HCT116 (cell line): ENCODE measurements at regions not wholly inside any gene's neighbourhood (a gene's known extent, or its start where the extent isn't known, plus 50 kb on each side); places are given as distances from the start of the nearest gene placed in this dataset.

Experiments
- ATAC-seq: fragments of 200-7000 bp; cut with Tn5 transposase; 2 replicates; pipeline ENCODE4 v1.9.1; 2020; ENCODE audit warnings: mild to moderate bottlenecking, moderate library complexity
- BruUV-seq: library from RNA; stranded (reverse); fragments of 400-500 nt; replicated peaks from 2 replicates; lab custom pipeline; 2021; lab: Mats Ljungman, UMichigan
- CTCF ChIA-PET: fragments of 300-600 bp; sonication (Branson Sonifier 250); formaldehyde crosslinking; loops from one replicate; lab custom pipeline; 2021; ENCODE audit warnings: antibody characterized with exemption; lab: Charles Lee
- POLR2A ChIA-PET: fragments of 300-600, 350-600 bp; sonication (Branson Sonifier 250); formaldehyde crosslinking; loops from one replicate; lab custom pipeline; 2021; ENCODE audit warnings: antibody characterized with exemption; lab: Charles Lee
- RAD21 ChIA-PET, 2 experiments: fragments of 300-600 bp; sonication (Branson Sonifier 250); formaldehyde crosslinking; loops; one replicate each; lab custom pipeline; 2023; ENCODE audit warnings: low total read pairs in 2 of 2; ENCODE audit not compliant: uncharacterized antibody in 2 of 2, unreplicated experiment in 2 of 2, low non-redundant PET in 1 of 2; lab: Charles Lee
- DNase-seq: peaks from one replicate; pipeline ENCODE4 v3.0.0-alpha.2; 2010; ENCODE audit warnings: low read depth, low spot score
- H2AFZ ChIP-seq: fragments of 200-600 bp; shearing (Covaris generic), sonication (generic); 2 replicates; pipeline ENCODE4 v1.6.1; 2017; ENCODE audit warnings: low read depth, mixed run types, mixed read lengths, antibody characterized with exemption, low read length; ENCODE audit not compliant: poor library complexity, severe bottlenecking
- H3K27ac ChIP-seq: 2 replicates; pipeline ENCODE4 v1.5.1; 2012; ENCODE audit warnings: low read depth, low read length
- H3K27me3 ChIP-seq: fragments of 200-600 bp; sonication (generic); 2 replicates; pipeline ENCODE4 v1.6.1; 2016; ENCODE audit warnings: mixed run types, low read length, mixed read lengths; ENCODE audit not compliant: insufficient read depth
- H3K36me3 ChIP-seq, 2 experiments: fragments of 200-500 bp in 1 of 2; fragments of 200-600 bp in 1 of 2; sonication (Bioruptor generic) in 1 of 2; sonication (generic) in 1 of 2; 2 replicates each; pipeline versions ENCODE4 v1.5.1 to v1.6.1; 2014 to 2016; ENCODE audit warnings: low read length in 2 of 2, inconsistent platforms in 1 of 2, mixed read lengths in 1 of 2, mixed run types in 1 of 2; ENCODE audit not compliant: insufficient read depth in 2 of 2, control insufficient read depth in 1 of 2
- H3K4me1 ChIP-seq, 2 experiments: fragments of 200-600 bp in 1 of 2; sonication (generic) in 1 of 2; 2 replicates each; pipeline versions ENCODE4 v1.5.1 to v1.6.1; 2012 to 2017; ENCODE audit warnings: low read length in 2 of 2, inconsistent platforms in 1 of 2, mild to moderate bottlenecking in 1 of 2, mixed read lengths in 1 of 2, mixed run types in 1 of 2, moderate library complexity in 1 of 2; ENCODE audit not compliant: insufficient read depth in 2 of 2, control insufficient read depth in 1 of 2
- H3K4me2 ChIP-seq: fragments of 200-600 bp; sonication (generic); 2 replicates; pipeline ENCODE4 v1.6.1; 2017; ENCODE audit warnings: mixed run types, low read length, mixed read lengths
- H3K4me3 ChIP-seq, 2 experiments: fragments of 200-600 bp in 1 of 2; sonication (generic) in 1 of 2; replicated peaks in 1 of 2; 2 replicates each; pipeline ENCODE4 v1.5.1; 2011 to 2016; ENCODE audit warnings: low read length in 2 of 2, control low read depth in 1 of 2, low read depth in 1 of 2, mild to moderate bottlenecking in 1 of 2, mixed read lengths in 1 of 2, mixed run types in 1 of 2
- H3K79me2 ChIP-seq: fragments of 200-600 bp; sonication (generic); 2 replicates; pipeline ENCODE4 v1.6.1; 2017; ENCODE audit warnings: mild to moderate bottlenecking, mixed run types, low read length, moderate library complexity, mixed read lengths; ENCODE audit not compliant: insufficient read depth
- H3K9ac ChIP-seq: fragments of 200-600 bp; sonication (generic); 2 replicates; pipeline ENCODE4 v1.6.1; 2016; ENCODE audit warnings: low read length, mixed read lengths
- H3K9me2 ChIP-seq: fragments of 200-600 bp; sonication (generic), shearing (Covaris generic); 2 replicates; pipeline ENCODE4 v1.6.1; 2017; ENCODE audit warnings: mixed run types, mild to moderate bottlenecking, moderate library complexity; ENCODE audit not compliant: insufficient read depth
- H3K9me3 ChIP-seq, 2 experiments: fragments of 200-500 bp in 1 of 2; fragments of 200-600 bp in 1 of 2; sonication (Bioruptor generic) in 1 of 2; sonication (generic) in 1 of 2; 2 replicates each; pipeline ENCODE4 v1.6.1; 2014 to 2017; ENCODE audit warnings: low read length in 2 of 2, mixed read lengths in 2 of 2, inconsistent platforms in 1 of 2, low read depth in 1 of 2, mild to moderate bottlenecking in 1 of 2, mixed run types in 1 of 2, moderate library complexity in 1 of 2; ENCODE audit not compliant: control insufficient read depth in 1 of 2, insufficient read depth in 1 of 2
- H4K20me1 ChIP-seq: fragments of 200-600 bp; sonication (generic), shearing (Covaris generic); 2 replicates; pipeline ENCODE4 v1.6.1; 2017; ENCODE audit warnings: mixed run types, mild to moderate bottlenecking, moderate library complexity; ENCODE audit not compliant: insufficient read depth
- ATF3 ChIP-seq: IDR thresholded peaks from 2 replicates; pipeline ENCODE4 v1.6.1; 2012
- CBX3 ChIP-seq: IDR thresholded peaks from 2 replicates; pipeline ENCODE4 v1.6.1; 2012; ENCODE audit warnings: low read depth
- CTCF ChIP-seq, 3 experiments: fragments of 200-600 bp in 1 of 3; sonication (generic) in 1 of 3; IDR thresholded peaks in 2 of 3; conservative IDR thresholded peaks in 1 of 3; 2 replicates each; pipeline ENCODE4 v1.5.1; 2012 to 2017; ENCODE audit warnings: low read depth in 2 of 3, low read length in 2 of 3, antibody characterized with exemption in 1 of 3, borderline replicate concordance in 1 of 3, control low read depth in 1 of 3, mild to moderate bottlenecking in 1 of 3, mixed read lengths in 1 of 3, mixed run types in 1 of 3, moderate library complexity in 1 of 3; ENCODE audit not compliant: insufficient read depth in 1 of 3
- EGR1 ChIP-seq: IDR thresholded peaks from 2 replicates; pipeline ENCODE4 v1.6.1; 2012; ENCODE audit warnings: low read depth
- EZH2 ChIP-seq: fragments of 200-600 bp; sonication (generic); IDR thresholded peaks from 2 replicates; pipeline ENCODE4 v1.6.1; 2017; ENCODE audit warnings: antibody characterized with exemption, mixed run types
- EZH2phosphoT487 ChIP-seq: fragments of 200-600 bp; IDR thresholded peaks from 2 replicates; pipeline ENCODE4 v1.6.1; 2018; ENCODE audit warnings: antibody characterized with exemption, borderline replicate concordance
- JUND ChIP-seq: IDR thresholded peaks from 2 replicates; pipeline ENCODE4 v1.6.1; 2012
- MAX ChIP-seq: IDR thresholded peaks from 2 replicates; pipeline ENCODE4 v1.6.1; 2012
- RAD21 ChIP-seq: IDR thresholded peaks from 2 replicates; pipeline ENCODE4 v1.6.1; 2012; ENCODE audit warnings: low read depth, mild to moderate bottlenecking
- SRF ChIP-seq: IDR thresholded peaks from 2 replicates; pipeline ENCODE4 v1.6.1; 2012; ENCODE audit warnings: low read depth
- TCF7L2 ChIP-seq: IDR thresholded peaks from 2 replicates; pipeline ENCODE4 v1.7.0; 2011; ENCODE audit warnings: borderline replicate concordance, inconsistent platforms; ENCODE audit not compliant: insufficient read depth, insufficient read length; ENCODE audit errors: extremely low read depth
- YY1 ChIP-seq: IDR thresholded peaks from 2 replicates; pipeline ENCODE4 v1.6.1; 2011; ENCODE audit warnings: low read length, low read depth, moderate library complexity, mild to moderate bottlenecking; ENCODE audit not compliant: insufficient replicate concordance; ENCODE audit errors: extremely low read depth
- ZBTB33 ChIP-seq: IDR thresholded peaks from 2 replicates; pipeline ENCODE4 v1.6.1; 2011; ENCODE audit warnings: mild to moderate bottlenecking, low read length, moderate library complexity; ENCODE audit not compliant: insufficient replicate concordance; ENCODE audit errors: extremely low read depth
- intact Hi-C: fragments of 100-400 bp; cut with micrococcal nuclease; formaldehyde crosslinking; loops from 2 replicates; pipeline ENCODE4 v1.10.0; 2022

GRCh38 chr12:98045395-98045794 is 470.0 kb upstream of the TMPO start:
- no peak overlapping the region for H3K4me3 ChIP-seq
- CTCF ChIA-PET = no interaction called here
- H4K20me1 ChIP-seq = no peaks in the 10 kb centered on the region
- intact Hi-C loops = no loop called here
- H3K27me3 ChIP-seq = peaks cover 5% of the 10 kb centered on the region; the same call in 1 of the 2 replicates
- no peaks in the 10 kb centered on the region for H3K9me3 ChIP-seq
- RAD21 ChIA-PET = no interaction called here
- POLR2A ChIA-PET = no interaction called here
- no peaks in the 10 kb centered on the region for H3K9me2 ChIP-seq
- no peak overlapping the region for H3K9ac ChIP-seq
- no peak overlapping the region for H3K4me2 ChIP-seq
- H3K4me1 ChIP-seq = no peaks in the 10 kb centered on the region
- TF ChIP-seq EZH2phosphoT487 = no peak
- no peak for TF ChIP-seq SRF
- TF ChIP-seq JUND = no peak
- TF ChIP-seq CTCF (IDR thresholded peaks at IDR 0.05 in 2 of 3, conservative IDR thresholded peaks at IDR 0.05 in 1 of 3; ENCODE audit: borderline replicate concordance in 1 of 3, insufficient read depth in 1 of 3, low read depth in 2 of 3, low read length in 2 of 3) = no peak
- no peak for TF ChIP-seq TCF7L2
- no peak for TF ChIP-seq MAX
- TF ChIP-seq CBX3 = no peak
- no peak for TF ChIP-seq EZH2
- no peak for TF ChIP-seq RAD21
- TF ChIP-seq ATF3 = no peak
- no peak for TF ChIP-seq YY1
- TF ChIP-seq ZBTB33 = no peak
- no peak for TF ChIP-seq EGR1
- TF ChIP-seq, all 23 proteins: peak for 0
- Histone ChIP-seq H3K79me2 (no peaks in the 10 kb centered on the region), H2AFZ (no peak overlapping the region), H3K27ac (no peak overlapping the region), H3K36me3 (no peaks in the 10 kb centered on the region)
- no peak for ATAC-seq
- DNase-seq = no peak
- no TSS peak for BruUV-seq
